ENCODE measurements at regions not wholly inside any gene's neighbourhood (a gene's known extent, or its start where the extent isn't known, plus 50 kb on each side); places are given as distances from the start of the nearest gene placed in this dataset.

- Histone ChIP-seq H3K27ac (ENCODE audit: low read depth, low read length, poor library complexity, severe bottlenecking) (no peak overlapping the region), H3K4me3 (ENCODE audit: low read depth, low read length, poor library complexity, severe bottlenecking) (no peak overlapping the region), H3K9me2 (ENCODE audit: low read depth, low read length) (no peaks in the 10 kb centered on the region), H4K20me1 (ENCODE audit: insufficient read depth, low read length) (no peaks in the 10 kb centered on the region), H3K9ac (ENCODE audit: low read length) (no peak overlapping the region), H3K4me2 (ENCODE audit: low read length) (no peak overlapping the region), H3F3A (ENCODE audit: insufficient read depth, low read length) (no peaks in the 10 kb centered on the region), H2AFZ (ENCODE audit: low read length) (no peak overlapping the region), H3K27me3 (ENCODE audit: insufficient read depth, low read length) (no peaks in the 10 kb centered on the region), H3K79me2 (ENCODE audit: insufficient read depth, low read length) (no peaks in the 10 kb centered on the region), H3K9me3 (ENCODE audit: low read length) (no peaks in the 10 kb centered on the region), H3K4me1 (ENCODE audit: insufficient read depth, low read length, severe bottlenecking) (no peaks in the 10 kb centered on the region), H3K36me3 (ENCODE audit: insufficient read depth, low read length) (no peaks in the 10 kb centered on the region)
- TF ChIP-seq EZH2 (IDR thresholded peaks at IDR 0.05; ENCODE audit: borderline replicate concordance, low read length): no peak
- TF ChIP-seq, protein P1, sequence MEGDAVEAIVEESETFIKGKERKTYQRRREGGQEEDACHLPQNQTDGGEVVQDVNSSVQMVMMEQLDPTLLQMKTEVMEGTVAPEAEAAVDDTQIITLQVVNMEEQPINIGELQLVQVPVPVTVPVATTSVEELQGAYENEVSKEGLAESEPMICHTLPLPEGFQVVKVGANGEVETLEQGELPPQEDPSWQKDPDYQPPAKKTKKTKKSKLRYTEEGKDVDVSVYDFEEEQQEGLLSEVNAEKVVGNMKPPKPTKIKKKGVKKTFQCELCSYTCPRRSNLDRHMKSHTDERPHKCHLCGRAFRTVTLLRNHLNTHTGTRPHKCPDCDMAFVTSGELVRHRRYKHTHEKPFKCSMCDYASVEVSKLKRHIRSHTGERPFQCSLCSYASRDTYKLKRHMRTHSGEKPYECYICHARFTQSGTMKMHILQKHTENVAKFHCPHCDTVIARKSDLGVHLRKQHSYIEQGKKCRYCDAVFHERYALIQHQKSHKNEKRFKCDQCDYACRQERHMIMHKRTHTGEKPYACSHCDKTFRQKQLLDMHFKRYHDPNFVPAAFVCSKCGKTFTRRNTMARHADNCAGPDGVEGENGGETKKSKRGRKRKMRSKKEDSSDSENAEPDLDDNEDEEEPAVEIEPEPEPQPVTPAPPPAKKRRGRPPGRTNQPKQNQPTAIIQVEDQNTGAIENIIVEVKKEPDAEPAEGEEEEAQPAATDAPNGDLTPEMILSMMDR (IDR thresholded peaks at IDR 0.05; ENCODE audit: low read length): no peak
These were observed 197.4 kb downstream of the DSEL start for GRCh38 chr18:67319109-67319508.

DNA sequence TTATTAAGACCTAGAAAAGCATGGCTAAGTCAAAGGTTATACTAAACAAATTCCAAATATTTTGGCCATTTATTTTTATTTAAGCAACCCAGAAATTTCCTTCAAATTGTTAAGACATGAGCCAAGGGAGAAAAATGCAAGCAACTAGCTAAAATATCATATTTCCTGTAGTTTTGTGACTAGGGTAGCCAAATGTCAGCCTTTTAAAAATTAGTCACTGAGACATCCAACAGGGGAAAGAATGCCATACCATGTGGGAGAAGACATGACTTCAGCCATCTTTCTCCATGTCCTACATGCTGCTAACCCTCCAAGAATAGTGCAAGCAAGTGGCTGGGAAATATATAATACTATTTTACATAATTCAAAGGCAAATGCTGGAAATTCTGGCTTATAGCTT is 197.9 kb downstream of the DSEL start:
- Histone ChIP-seq H3K9me3 (ENCODE audit: low read length) (no peaks in the 10 kb centered on the region), H3F3A (ENCODE audit: insufficient read depth, low read length) (no peaks in the 10 kb centered on the region), H3K4me2 (ENCODE audit: low read length) (no peak overlapping the region), H2AFZ (ENCODE audit: low read length) (no peak overlapping the region), H3K27me3 (ENCODE audit: insufficient read depth, low read length) (no peaks in the 10 kb centered on the region), H3K9ac (ENCODE audit: low read length) (no peak overlapping the region), H3K36me3 (ENCODE audit: insufficient read depth, low read length) (no peaks in the 10 kb centered on the region), H3K9me2 (ENCODE audit: low read depth, low read length) (no peaks in the 10 kb centered on the region), H3K4me1 (ENCODE audit: insufficient read depth, low read length, severe bottlenecking) (no peaks in the 10 kb centered on the region), H4K20me1 (ENCODE audit: insufficient read depth, low read length) (no peaks in the 10 kb centered on the region), H3K27ac (ENCODE audit: low read depth, low read length, poor library complexity, severe bottlenecking) (no peak overlapping the region), H3K79me2 (ENCODE audit: insufficient read depth, low read length) (no peaks in the 10 kb centered on the region), H3K4me3 (ENCODE audit: low read depth, low read length, poor library complexity, severe bottlenecking) (no peak overlapping the region)
- TF ChIP-seq, protein P1 (IDR thresholded peaks at IDR 0.05; ENCODE audit: low read length): no peak
- no peak for TF ChIP-seq EZH2 (IDR thresholded peaks at IDR 0.05; ENCODE audit: borderline replicate concordance, low read length)

GRCh38 chr18:67310826-67311225 is 205.7 kb downstream of the DSEL start:
- H3K4me2 ChIP-seq (ENCODE audit: low read length): no peak overlapping the region
- no peaks in the 10 kb centered on the region for H3K4me1 ChIP-seq (ENCODE audit: insufficient read depth, low read length, severe bottlenecking)
- no peak for TF ChIP-seq EZH2 (IDR thresholded peaks at IDR 0.05; ENCODE audit: borderline replicate concordance, low read length)
- TF ChIP-seq, protein P1 (IDR thresholded peaks at IDR 0.05; ENCODE audit: low read length): no peak
- H3K9ac ChIP-seq (ENCODE audit: low read length): no peak overlapping the region
- no peaks in the 10 kb centered on the region for H3K9me3 ChIP-seq (ENCODE audit: low read length)
- no peaks in the 10 kb centered on the region for H4K20me1 ChIP-seq (ENCODE audit: insufficient read depth, low read length)
- no peak overlapping the region for H2AFZ ChIP-seq (ENCODE audit: low read length)
- H3K4me3 ChIP-seq (ENCODE audit: low read depth, low read length, poor library complexity, severe bottlenecking): no peak overlapping the region
- no peak overlapping the region for H3K27ac ChIP-seq (ENCODE audit: low read depth, low read length, poor library complexity, severe bottlenecking)
- no peaks in the 10 kb centered on the region for H3F3A ChIP-seq (ENCODE audit: insufficient read depth, low read length)
- no peaks in the 10 kb centered on the region for H3K79me2 ChIP-seq (ENCODE audit: insufficient read depth, low read length)
- H3K9me2 ChIP-seq (ENCODE audit: low read depth, low read length): no peaks in the 10 kb centered on the region
- no peaks in the 10 kb centered on the region for H3K36me3 ChIP-seq (ENCODE audit: insufficient read depth, low read length)
- no peaks in the 10 kb centered on the region for H3K27me3 ChIP-seq (ENCODE audit: insufficient read depth, low read length)
